Neuron (in vitro differentiated cells): ENCODE measurements at regions not wholly inside any gene's neighbourhood (a gene's known extent, or its start where the extent isn't known, plus 50 kb on each side); places are given as distances from the start of the nearest gene placed in this dataset.
"Not testable (repeated sequence)": the region's sequence is repeated elsewhere in the genome, so short reads cannot be mapped to it uniquely, and the experiment has no call there.

ENCODE experiments used
- H2AFZ ChIP-seq: one replicate; pipeline ENCODE4 v1.6.1; 2013; ENCODE audit warnings: low read depth, mild to moderate bottlenecking, inconsistent platforms, low read length, moderate library complexity
- H3K27me3 ChIP-seq: one replicate; pipeline ENCODE4 v1.6.1; 2013; ENCODE audit warnings: low read length; ENCODE audit not compliant: insufficient read depth
- H3K36me3 ChIP-seq: one replicate; pipeline ENCODE4 v1.6.1; 2013; ENCODE audit warnings: low read length; ENCODE audit not compliant: insufficient read depth
- H3K4me1 ChIP-seq: one replicate; pipeline ENCODE4 v1.6.1; 2013; ENCODE audit warnings: low read length; ENCODE audit not compliant: insufficient read depth
- H3K4me3 ChIP-seq: 2 replicates; pipeline ENCODE4 v1.5.1; 2013; ENCODE audit warnings: mild to moderate bottlenecking, low read length, moderate library complexity
- H3K9me3 ChIP-seq: one replicate; pipeline ENCODE4 v1.6.1; 2013; ENCODE audit warnings: low read length

GRCh38 chr6:6734479-6735465, 146.3 kb downstream of the LY86 start:
- H3K4me3 ChIP-seq: no peak overlapping the region
- H2AFZ ChIP-seq: no peak overlapping the region
- H3K9me3 ChIP-seq: no peaks in the 10 kb centered on the region
- H3K36me3 ChIP-seq: no peaks in the 10 kb centered on the region
- H3K27me3 ChIP-seq: no peaks in the 10 kb centered on the region
- H3K4me1 ChIP-seq: no peaks in the 10 kb centered on the region

- H3K36me3 ChIP-seq: no peaks in the 10 kb centered on the region
- H3K9me3 ChIP-seq: no peaks in the 10 kb centered on the region
- H2AFZ ChIP-seq: no peak overlapping the region
- H3K4me1 ChIP-seq: no peaks in the 10 kb centered on the region
- no peaks in the 10 kb centered on the region for H3K27me3 ChIP-seq
- no peak overlapping the region for H3K4me3 ChIP-seq
Measured at GRCh38 chr6:6736791-6737654, 148.5 kb downstream of the LY86 start.

- no peaks in the 10 kb centered on the region for H3K27me3 ChIP-seq
- no peaks in the 10 kb centered on the region for H3K4me1 ChIP-seq
- no peak overlapping the region for H2AFZ ChIP-seq
- no peaks in the 10 kb centered on the region for H3K36me3 ChIP-seq
- H3K4me3 ChIP-seq: no peak overlapping the region
- no peaks in the 10 kb centered on the region for H3K9me3 ChIP-seq
Measured at GRCh38 chr6:6737671-6738070, 149.2 kb downstream of the LY86 start.

- Histone ChIP-seq H3K4me3 (no peak overlapping the region), H3K27me3 (no peaks in the 10 kb centered on the region), H3K36me3 (no peaks in the 10 kb centered on the region), H3K4me1 (no peaks in the 10 kb centered on the region), H2AFZ (no peak overlapping the region), H3K9me3 (no peaks in the 10 kb centered on the region)
Measured at GRCh38 chr6:6738108-6738507, 149.6 kb downstream of the LY86 start.

GRCh38 chr6:6738922-6739716, 150.6 kb downstream of the LY86 start:
- Histone ChIP-seq H2AFZ (no peak overlapping the region), H3K9me3 (no peaks in the 10 kb centered on the region), H3K4me1 (no peaks in the 10 kb centered on the region), H3K27me3 (peaks cover 2% of the 10 kb centered on the region), H3K4me3 (no peak overlapping the region), H3K36me3 (no peaks in the 10 kb centered on the region)

GRCh38 chr6:6740595-6740994, 152.1 kb downstream of the LY86 start:
- Histone ChIP-seq H3K4me3 (no peak overlapping the region), H3K4me1 (no peaks in the 10 kb centered on the region), H3K36me3 (no peaks in the 10 kb centered on the region)

GRCh38 chr6:6741264-6741663, 152.7 kb downstream of the LY86 start:
- no peaks in the 10 kb centered on the region for H3K9me3 ChIP-seq
- H3K27me3 ChIP-seq: peaks cover 2% of the 10 kb centered on the region
- no peaks in the 10 kb centered on the region for H3K36me3 ChIP-seq
- H3K4me3 ChIP-seq: no peak overlapping the region
- no peaks in the 10 kb centered on the region for H3K4me1 ChIP-seq
- no peak overlapping the region for H2AFZ ChIP-seq

More at GRCh38 chr6:6740595-6740994, 152.1 kb downstream of the LY86 start:
- Histone ChIP-seq H2AFZ (no peak overlapping the region), H3K9me3 (no peaks in the 10 kb centered on the region), H3K27me3 (peaks cover 2% of the 10 kb centered on the region)

- Histone ChIP-seq H3K9me3 (no peaks in the 10 kb centered on the region), H3K36me3 (no peaks in the 10 kb centered on the region), H3K4me3 (no peak overlapping the region), H2AFZ (no peak overlapping the region), H3K4me1 (no peaks in the 10 kb centered on the region), H3K27me3 (peaks cover 2% of the 10 kb centered on the region)
Measured at GRCh38 chr6:6742535-6742934, 154.0 kb downstream of the LY86 start.

GRCh38 chr6:6744551-6744950, 156.0 kb downstream of the LY86 start:
- H3K4me1 ChIP-seq: no peaks in the 10 kb centered on the region
- H3K36me3 ChIP-seq: no peaks in the 10 kb centered on the region
- H3K9me3 ChIP-seq: no peaks in the 10 kb centered on the region
- peaks cover 2% of the 10 kb centered on the region for H3K27me3 ChIP-seq
- H3K4me3 ChIP-seq: no peak overlapping the region
- H2AFZ ChIP-seq: no peak overlapping the region

GRCh38 chr6:6745637-6746332, 157.3 kb downstream of the LY86 start:
- not testable (repeated sequence) for H3K27me3 ChIP-seq, H2AFZ ChIP-seq, H3K4me1 ChIP-seq, H3K9me3 ChIP-seq, H3K36me3 ChIP-seq, H3K4me3 ChIP-seq

GRCh38 chr6:6746333-6746969, 157.9 kb downstream of the LY86 start:
- Histone ChIP-seq H3K36me3 (no peaks in the 10 kb centered on the region), H3K9me3 (no peaks in the 10 kb centered on the region), H3K4me1 (no peaks in the 10 kb centered on the region), H3K27me3 (peaks cover 2% of the 10 kb centered on the region), H3K4me3 (no peak overlapping the region), H2AFZ (no peak overlapping the region)

- Histone ChIP-seq H3K9me3 (no peaks in the 10 kb centered on the region), H3K27me3 (peaks cover 2% of the 10 kb centered on the region), H2AFZ (no peak overlapping the region), H3K4me3 (no peak overlapping the region), H3K36me3 (no peaks in the 10 kb centered on the region), H3K4me1 (no peaks in the 10 kb centered on the region)
Measured at GRCh38 chr6:6746970-6747338, 158.4 kb downstream of the LY86 start.
